ENCODE measurements at regions not wholly inside any gene's neighbourhood (a gene's known extent, or its start where the extent isn't known, plus 50 kb on each side); places are given as distances from the start of the nearest gene placed in this dataset.

DNA sequence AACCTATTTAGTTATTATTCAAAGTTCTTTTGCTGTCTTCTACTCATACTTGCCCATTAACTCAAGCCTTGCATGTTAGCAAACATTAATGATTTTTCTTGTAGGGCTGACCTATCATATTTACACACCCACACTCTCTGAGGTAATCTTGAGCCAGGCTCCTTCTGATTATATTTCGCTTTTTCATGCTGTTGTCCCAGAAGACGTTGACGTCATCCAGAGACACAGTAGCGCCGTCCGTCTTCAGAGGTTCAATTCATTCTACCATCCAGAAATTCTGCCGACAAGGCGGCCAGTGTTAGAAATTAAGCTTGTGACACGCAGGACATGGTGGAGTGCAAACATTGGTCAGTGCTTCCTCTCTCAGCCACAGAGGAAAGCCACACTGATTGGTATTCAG, 584.7 kb downstream of the BMP2 start:
- in situ Hi-C loops (cut with MboI; ENCODE audit: low pct_unique_long_range_greater_than_20kb, low sequenced_read_pairs): loop anchor here (25.0 kb wide), 1 partner anchor 90 kb away; no protein-coding TSS in a partner anchor
- no peak for DNase-seq

DNA sequence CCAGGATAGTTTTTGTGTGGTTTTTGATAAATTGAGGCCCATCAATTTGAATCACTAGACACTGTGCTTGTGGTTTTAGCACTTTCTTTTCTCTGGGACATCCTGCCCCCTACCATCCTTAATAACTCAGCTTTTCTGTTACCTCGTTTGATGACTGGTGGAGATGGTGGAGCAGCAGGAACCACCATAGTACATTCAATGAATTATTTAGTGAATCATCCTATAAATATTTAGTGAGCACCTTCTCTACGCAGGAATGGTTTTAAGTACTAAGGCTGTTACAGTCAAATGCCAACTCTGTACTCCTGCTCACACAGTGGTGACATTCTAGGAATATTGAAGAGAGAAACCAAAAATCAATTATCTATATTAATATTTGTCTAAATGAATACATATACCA, 585.2 kb downstream of the HAO1 start:
- DNase-seq: no peak
- in situ Hi-C loops (cut with MboI; ENCODE audit: low pct_unique_long_range_greater_than_20kb, low sequenced_read_pairs): loop anchor here (25.0 kb wide), 1 partner anchor 93 kb away; no protein-coding TSS in a partner anchor

DNA sequence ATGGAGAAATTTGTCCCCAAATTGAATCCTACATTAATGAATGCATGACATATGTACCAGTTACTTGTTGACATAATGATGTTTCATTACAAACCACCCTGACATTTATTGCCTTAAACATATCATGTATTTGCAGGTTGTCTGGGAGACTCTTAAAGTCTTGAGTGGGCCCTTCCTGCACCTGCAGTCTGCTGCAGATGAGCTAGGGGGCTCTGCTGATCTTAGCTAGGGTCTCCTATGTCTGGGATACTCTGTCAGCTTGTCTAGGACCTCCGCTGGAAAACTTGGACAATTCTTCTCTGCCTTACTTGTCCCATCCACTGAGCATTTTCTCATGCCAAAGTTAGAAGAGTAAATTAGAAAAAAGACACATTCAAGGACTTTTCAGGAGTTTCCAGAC, 581.6 kb downstream of the HAO1 start:
- DNase-seq: no peak
- in situ Hi-C loops (cut with MboI; ENCODE audit: low pct_unique_long_range_greater_than_20kb, low sequenced_read_pairs): loop anchor here (25.0 kb wide), 1 partner anchor 96 kb away; no protein-coding TSS in a partner anchor

DNA sequence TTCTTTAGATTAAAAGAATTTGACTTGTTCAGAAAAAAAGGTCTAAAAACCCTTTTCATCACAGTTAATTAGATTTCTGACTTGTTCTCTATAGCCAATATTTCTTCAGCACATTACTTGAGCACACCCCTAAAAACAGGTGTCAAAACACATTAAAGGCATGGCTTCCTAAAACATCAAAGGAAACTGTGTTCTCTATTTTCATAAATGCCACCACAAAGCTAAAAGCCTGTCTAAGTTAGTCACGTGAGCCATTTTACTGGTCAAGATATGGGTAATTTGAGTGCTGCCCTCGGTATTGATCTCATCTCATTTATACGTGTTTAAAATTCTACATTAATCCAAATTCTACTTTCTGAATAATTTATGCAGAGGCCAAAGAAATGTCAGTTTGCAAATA, 580.5 kb downstream of the HAO1 start:
- in situ Hi-C loops (cut with MboI; ENCODE audit: low pct_unique_long_range_greater_than_20kb, low sequenced_read_pairs): loop anchor here (25.0 kb wide), 1 partner anchor 97 kb away; no protein-coding TSS in a partner anchor
- DNase-seq: no peak

GRCh38 chr20:7361321-7361720, 578.9 kb downstream of the HAO1 start:
- in situ Hi-C loops (cut with MboI; ENCODE audit: low pct_unique_long_range_greater_than_20kb, low sequenced_read_pairs): loop anchor here (25.0 kb wide), 1 partner anchor 99 kb away; no protein-coding TSS in a partner anchor
- DNase-seq: no peak

DNA sequence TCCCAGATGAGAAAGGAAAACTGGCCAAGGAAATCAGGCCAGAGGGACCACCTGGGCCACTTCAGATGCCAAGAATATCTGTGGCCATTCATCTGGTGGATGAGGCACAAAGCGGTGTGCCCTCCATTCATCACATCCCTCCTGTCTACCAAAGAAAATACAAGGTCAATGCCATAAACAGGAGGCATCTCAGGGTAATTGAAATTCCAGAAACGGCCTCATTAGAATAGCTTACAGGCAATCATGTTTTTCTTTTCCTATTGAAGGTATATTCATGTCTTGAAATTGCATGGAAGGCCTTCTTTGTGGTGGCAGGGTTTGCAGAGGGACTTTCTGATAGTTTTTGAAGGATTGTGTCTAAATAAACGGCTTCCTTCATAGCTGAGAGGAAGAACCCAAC, 578.3 kb downstream of the HAO1 start:
- in situ Hi-C loops (cut with MboI; ENCODE audit: low pct_unique_long_range_greater_than_20kb, low sequenced_read_pairs): loop anchor here (25.0 kb wide), 1 partner anchor 100 kb away; no protein-coding TSS in a partner anchor
- DNase-seq: no peak

- in situ Hi-C loops (cut with MboI; ENCODE audit: low pct_unique_long_range_greater_than_20kb, low sequenced_read_pairs): loop anchor here (25.0 kb wide), 1 partner anchor 100 kb away; no protein-coding TSS in a partner anchor
- no peak for DNase-seq
Observed at GRCh38 chr20:7362601-7363000, 577.7 kb downstream of the HAO1 start.

DNA sequence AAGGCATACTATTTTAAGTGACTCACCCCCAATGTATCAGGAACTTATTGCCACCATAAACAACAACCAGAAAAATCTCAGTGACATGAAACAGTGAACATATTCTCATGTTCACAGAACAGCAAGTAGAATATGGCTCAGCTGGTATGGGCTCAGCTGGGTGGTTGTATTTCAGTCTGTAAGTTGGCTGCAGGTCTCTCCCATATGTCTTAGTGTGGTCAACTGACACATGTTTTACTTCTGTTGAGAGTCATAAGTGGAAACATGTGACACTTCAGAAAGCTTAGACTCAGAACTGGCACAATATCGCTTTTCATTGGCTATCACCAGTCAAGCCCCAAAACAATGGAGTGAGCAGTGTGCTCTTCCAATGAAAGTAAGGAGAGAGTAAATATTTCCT, 574.1 kb downstream of the HAO1 start:
- in situ Hi-C loops (cut with MboI; ENCODE audit: low pct_unique_long_range_greater_than_20kb, low sequenced_read_pairs): loop anchor here (25.0 kb wide), 1 partner anchor 104 kb away; no protein-coding TSS in a partner anchor
- no peak for DNase-seq

DNA sequence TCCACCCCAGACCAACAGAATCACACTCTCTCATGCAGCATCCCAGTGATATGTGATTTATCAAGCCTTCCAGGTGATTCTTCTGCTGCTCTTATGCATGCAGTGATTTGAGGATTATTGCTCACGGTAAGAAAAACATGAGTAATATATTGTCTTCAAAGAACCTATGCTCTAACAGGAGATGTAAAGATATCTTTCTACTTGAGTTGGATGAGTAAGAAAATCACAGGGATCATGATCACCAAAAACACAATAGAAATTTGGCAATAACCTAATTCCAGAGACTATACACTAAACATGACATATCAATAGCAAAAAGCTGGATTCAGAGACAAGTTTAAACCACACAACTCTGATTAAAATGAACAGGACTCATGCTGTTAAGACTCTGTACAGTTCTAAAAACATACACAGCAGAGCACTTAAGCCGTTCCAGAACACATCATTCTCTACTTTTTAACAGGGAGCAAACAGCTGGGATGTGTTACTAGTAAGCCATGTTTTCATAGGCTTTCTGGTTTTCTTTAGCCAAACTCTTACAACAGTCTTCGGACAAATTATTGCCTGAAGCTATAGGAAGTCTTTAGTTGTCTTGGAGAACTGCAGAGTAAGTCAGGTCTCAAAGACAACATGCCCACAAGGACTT, 568.6 kb downstream of the HAO1 start:
- in situ Hi-C loops (cut with MboI; ENCODE audit: low pct_unique_long_range_greater_than_20kb, low sequenced_read_pairs): loop anchor here (25.0 kb wide), 1 partner anchor 109 kb away; no protein-coding TSS in a partner anchor
- no peak for DNase-seq

DNA sequence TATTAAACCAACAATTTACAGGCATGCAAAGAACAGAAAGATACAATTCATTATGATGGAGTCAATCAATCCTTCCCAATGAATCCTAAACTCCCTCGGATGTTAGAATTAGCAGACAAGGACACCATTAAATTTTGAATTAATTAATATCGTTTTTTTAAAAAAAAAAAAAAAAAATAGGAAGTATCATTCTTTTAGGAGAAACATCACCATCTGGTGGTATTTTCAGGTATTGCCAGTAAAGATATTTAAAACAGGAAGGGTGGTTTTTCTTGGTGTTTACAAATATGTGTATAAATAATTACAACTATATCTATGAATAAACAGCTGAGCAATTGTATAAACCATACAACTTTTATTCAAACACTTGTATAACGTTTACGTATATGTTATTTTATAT, 564.4 kb downstream of the HAO1 start:
- in situ Hi-C loops (cut with MboI; ENCODE audit: low pct_unique_long_range_greater_than_20kb, low sequenced_read_pairs): no loop called here
- peak; percentile 41 for DNase-seq

DNA sequence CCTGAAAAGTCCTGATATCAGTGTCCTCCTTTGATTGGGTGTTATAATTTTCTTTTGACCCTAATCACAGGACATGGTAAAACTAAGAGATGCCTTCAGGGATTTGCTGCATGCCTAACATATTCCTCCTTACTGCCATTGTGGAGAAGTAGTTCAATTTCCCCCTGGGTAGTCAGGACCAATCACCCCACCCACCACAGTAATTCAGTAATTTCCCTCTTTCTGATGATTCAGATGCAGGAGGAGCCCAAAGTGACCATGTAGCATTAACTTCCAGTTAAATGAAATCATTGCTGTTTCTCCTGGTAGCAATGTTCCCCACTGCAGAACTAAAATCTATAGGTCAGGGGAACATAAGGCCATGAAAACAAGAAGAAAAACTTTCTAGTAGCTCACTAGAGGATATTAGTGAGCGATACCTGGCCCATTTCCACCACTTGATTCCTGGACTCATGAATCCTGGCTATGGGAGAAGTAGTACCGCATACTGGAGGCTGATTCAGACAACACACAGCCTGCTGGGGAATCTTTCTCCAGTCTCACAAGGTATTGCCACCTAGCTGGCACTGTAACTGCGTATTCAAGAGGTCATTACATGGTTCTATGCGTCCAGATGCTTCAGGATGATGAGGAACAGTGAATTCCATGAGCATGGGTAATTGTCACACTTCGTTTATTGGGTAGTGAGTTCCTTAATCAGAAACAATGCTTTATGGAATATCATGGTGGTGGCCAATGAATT, 561.2 kb downstream of the HAO1 start:
- in situ Hi-C loops (cut with MboI; ENCODE audit: low pct_unique_long_range_greater_than_20kb, low sequenced_read_pairs): no loop called here
- DNase-seq: no peak

DNA sequence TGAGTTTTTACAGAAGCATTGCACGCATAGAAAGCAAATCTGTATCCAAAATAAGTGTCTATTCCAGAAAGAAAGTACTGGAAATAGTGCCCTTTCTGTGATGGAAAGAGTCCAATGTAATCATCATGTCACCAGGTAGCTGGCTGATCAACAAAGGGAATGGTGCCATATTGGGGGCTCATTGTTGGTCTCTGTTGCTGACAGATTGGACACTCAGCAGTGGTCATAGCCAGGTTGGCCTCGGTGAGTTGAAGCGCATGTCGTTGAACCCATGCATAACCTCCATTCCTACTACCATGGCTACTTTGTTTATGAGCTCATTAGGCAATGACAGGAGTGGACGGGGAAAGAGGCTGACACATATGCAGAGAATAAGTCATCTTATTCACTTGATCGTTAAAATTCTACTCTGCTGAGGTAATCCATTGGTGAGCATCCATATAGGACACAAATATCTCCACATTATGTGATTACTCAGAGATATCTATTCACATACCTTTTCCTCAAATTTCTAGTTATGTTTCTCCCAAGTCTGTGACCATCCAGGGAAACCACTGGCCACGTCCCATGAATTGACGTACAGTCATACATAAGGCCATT, 560.5 kb downstream of the HAO1 start:
- no peak for DNase-seq
- in situ Hi-C loops (cut with MboI; ENCODE audit: low pct_unique_long_range_greater_than_20kb, low sequenced_read_pairs): no loop called here

GRCh38 chr20:7383216-7383615, 557.0 kb downstream of the HAO1 start:
- no peak for DNase-seq
- in situ Hi-C loops (cut with MboI; ENCODE audit: low pct_unique_long_range_greater_than_20kb, low sequenced_read_pairs): no loop called here

DNA sequence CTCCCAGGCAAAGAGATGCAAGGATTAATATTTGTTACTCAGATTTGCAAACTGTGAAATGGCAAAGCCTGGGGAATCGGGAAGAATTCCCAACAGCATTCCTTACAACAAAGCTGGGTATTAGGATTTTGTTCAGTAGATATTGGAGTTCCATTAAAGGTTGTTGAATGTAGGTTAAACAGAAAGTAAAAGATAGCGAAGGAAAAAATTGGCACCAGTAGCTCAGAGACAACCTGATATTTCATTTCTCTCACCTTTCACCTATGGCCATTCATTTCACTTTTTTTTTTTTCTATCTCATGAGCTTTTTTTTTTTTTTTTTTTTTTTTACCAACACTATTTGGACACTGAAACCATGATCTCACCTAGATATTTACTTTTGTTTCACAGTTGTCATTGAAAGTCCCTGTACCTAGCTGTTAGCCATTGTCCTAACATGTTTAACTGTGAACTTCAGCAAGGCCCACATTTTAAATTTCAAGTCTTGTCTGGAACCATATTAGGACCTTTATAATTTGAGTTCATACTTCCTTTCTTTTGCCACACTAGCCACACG, 552.5 kb downstream of the HAO1 start:
- no peak for DNase-seq
- in situ Hi-C loops (cut with MboI; ENCODE audit: low pct_unique_long_range_greater_than_20kb, low sequenced_read_pairs): no loop called here

DNA sequence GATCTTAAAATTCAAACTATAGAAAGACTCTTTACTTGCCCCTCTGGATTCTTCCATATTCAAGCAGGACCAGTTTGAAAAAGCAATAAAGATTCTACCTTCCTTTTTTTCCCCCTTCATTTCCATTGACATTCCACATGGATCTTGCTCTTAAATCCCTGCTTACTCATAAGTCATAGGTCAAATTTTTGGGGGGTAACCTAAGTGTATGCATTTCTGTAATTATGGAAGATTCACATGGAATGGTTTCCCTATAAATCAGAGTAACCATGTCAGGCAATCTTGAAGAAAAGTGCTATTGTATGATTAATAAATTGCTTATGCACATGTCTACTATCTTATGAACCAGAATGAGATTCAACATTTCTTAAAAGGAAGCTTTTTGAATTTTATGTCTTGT, 551.0 kb downstream of the HAO1 start:
- in situ Hi-C loops (cut with MboI; ENCODE audit: low pct_unique_long_range_greater_than_20kb, low sequenced_read_pairs): no loop called here
- DNase-seq: no peak

- in situ Hi-C loops (cut with MboI; ENCODE audit: low pct_unique_long_range_greater_than_20kb, low sequenced_read_pairs): no loop called here
- DNase-seq: no peak
Observed at GRCh38 chr20:7392542-7393206, 547.6 kb downstream of the HAO1 start.

DNA sequence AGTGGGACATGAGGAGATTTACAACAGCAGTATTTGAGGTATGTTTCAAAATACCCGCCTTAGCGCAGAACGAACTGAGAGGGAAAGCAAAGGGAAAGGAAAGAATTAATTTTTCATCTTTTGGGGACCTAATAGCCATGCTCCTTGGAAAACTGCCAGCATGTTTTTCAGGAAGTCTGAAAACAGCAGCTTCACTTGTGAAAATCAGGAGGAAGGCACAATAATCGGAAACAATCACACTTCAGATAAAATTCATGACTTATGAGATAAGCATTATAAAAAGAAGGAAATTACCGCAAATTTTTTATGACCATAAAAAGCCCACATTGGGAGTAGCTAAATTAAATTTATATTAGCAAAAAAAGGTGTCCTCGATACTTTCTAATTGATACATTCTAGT, 541.1 kb downstream of the HAO1 start:
- in situ Hi-C loops (cut with MboI; ENCODE audit: low pct_unique_long_range_greater_than_20kb, low sequenced_read_pairs): no loop called here
- DNase-seq: no peak

- DNase-seq: no peak
- in situ Hi-C loops (cut with MboI; ENCODE audit: low pct_unique_long_range_greater_than_20kb, low sequenced_read_pairs): no loop called here
Observed at GRCh38 chr20:7399575-7399974, 540.7 kb downstream of the HAO1 start.

DNA sequence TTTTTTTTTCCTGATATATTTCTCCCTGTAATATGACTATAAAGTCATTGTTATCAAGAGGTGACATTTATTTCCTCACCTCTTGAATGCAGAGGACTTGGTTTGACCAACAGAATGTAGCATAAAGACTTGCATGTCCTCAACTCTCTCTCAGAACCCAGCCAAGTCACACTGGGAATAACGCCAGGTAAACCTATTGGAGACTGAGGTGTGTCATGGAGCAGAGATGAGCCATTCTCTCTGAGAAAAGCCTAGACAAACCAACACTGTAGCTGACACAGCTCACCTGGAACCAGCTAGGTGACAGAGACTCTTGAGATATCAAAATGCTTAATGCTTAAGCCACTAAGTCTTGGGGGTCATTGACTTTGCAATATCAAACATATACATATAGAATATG, 533.6 kb downstream of the HAO1 start:
- in situ Hi-C loops (cut with MboI; ENCODE audit: low pct_unique_long_range_greater_than_20kb, low sequenced_read_pairs): no loop called here
- DNase-seq: no peak
